Psoas muscle (tissue), 7 donors: ENCODE measurements at regions not wholly inside any gene's neighbourhood (a gene's known extent, or its start where the extent isn't known, plus 50 kb on each side); places are given as distances from the start of the nearest gene placed in this dataset.
"Not testable (repeated sequence)": the region's sequence is repeated elsewhere in the genome, so short reads cannot be mapped to it uniquely, and the experiment has no call there.

ENCODE experiments used
- ATAC-seq, 4 donors: fragments of 200-7000 bp; cut with Tn5 transposase; one replicate each; pipeline ENCODE4 v1.9.1; 2020; ENCODE audit warnings: moderate library complexity in 3 of 4, mild to moderate bottlenecking in 2 of 4
- DNase-seq, 2 donors: peaks; one replicate each; pipeline ENCODE4 v3.0.0-alpha.2; 2020
- H3K27ac ChIP-seq: fragments of 200-600 bp; one replicate; pipeline ENCODE4 v1.8.0; 2022
- H3K27me3 ChIP-seq, 3 donors: fragments of 200-600 bp in 1 of 3; one replicate each; pipeline versions ENCODE4 v1.6.1 to v1.8.0; 2013 to 2022; ENCODE audit warnings: low read length in 2 of 3, mild to moderate bottlenecking in 2 of 3, moderate library complexity in 1 of 3; ENCODE audit not compliant: insufficient read depth in 3 of 3
- H3K36me3 ChIP-seq, 2 donors: fragments of 200-600 bp in 1 of 2; one replicate each; pipeline versions ENCODE4 v1.6.1 to v1.8.0; 2013 to 2022; ENCODE audit warnings: low read depth in 1 of 2, mild to moderate bottlenecking in 1 of 2, moderate library complexity in 1 of 2; ENCODE audit not compliant: insufficient read depth in 1 of 2
- H3K4me1 ChIP-seq: fragments of 200-600 bp; one replicate; pipeline ENCODE4 v1.8.0; 2022
- H3K4me3 ChIP-seq: fragments of 200-600 bp; one replicate; pipeline ENCODE4 v1.8.0; 2022; ENCODE audit warnings: mild to moderate bottlenecking
- H3K9me3 ChIP-seq: fragments of 200-600 bp; one replicate; pipeline ENCODE4 v1.8.0; 2022
- CTCF ChIP-seq: fragments of 200-600 bp; IDR thresholded peaks from one replicate; pipeline ENCODE4 v1.8.0; 2022; ENCODE audit warnings: antibody characterized with exemption
- WGBS, 3 donors: extraction: QIAGEN DNeasy Blood & Tissue Kit; methylation state at CpG; one replicate each; pipeline versions ENCODE4 v1.1.6 to v1.1.7; 2013; 5-methylcytosine and 5-hydroxymethylcytosine counted together
- intact Hi-C, 2 donors: fragments of 100-400 bp; cut with DNase I; formaldehyde crosslinking; loops; one replicate each; pipeline versions ENCODE4 v1.11.0 to v1.14.2; 2022
- donor health status: healthy with polysubstance abuse.
- donor health status: DM: no; HTN: no; CAD: no; lungs with moderate emphysema.
- donor health status: Bipolar disorder and iron deficiency.
- donor health status: healthy.
- donor health status: DM: yes; HTN: yes; CAD: no.
- donor health status: DM: no; HTN: no; CAD: no.
- donor health status: DM: yes; HTN: yes; CAD: no.

- no peak overlapping the region for H3K4me3 ChIP-seq
- peak; percentile 88 for TF ChIP-seq CTCF
- peak; percentile 73 to 84 (median 82) for ATAC-seq
- no peak overlapping the region for H3K27ac ChIP-seq
- H3K36me3 ChIP-seq, result no peaks in the 10 kb centered on the region
- no peaks in the 10 kb centered on the region for H3K27me3 ChIP-seq
- WGBS, 3 donors, result 40 to 45% (median 42%) methylated on average over 10 of the region's 10 CpGs
- peak; percentile 52 to 59 for DNase-seq
- H3K4me1 ChIP-seq, result no peaks in the 10 kb centered on the region
- H3K9me3 ChIP-seq, result no peaks in the 10 kb centered on the region
- intact Hi-C loops, result loop anchor here (5.0 to 10.0 kb wide), 3 partner anchors 160 to 243 kb away; partner anchors contain the start of gene NEDD4L (in 1 of the 2)
Observed at GRCh38 chr18:57881818-57882413, 78.8 kb upstream of the ATP8B1 start.

DNA sequence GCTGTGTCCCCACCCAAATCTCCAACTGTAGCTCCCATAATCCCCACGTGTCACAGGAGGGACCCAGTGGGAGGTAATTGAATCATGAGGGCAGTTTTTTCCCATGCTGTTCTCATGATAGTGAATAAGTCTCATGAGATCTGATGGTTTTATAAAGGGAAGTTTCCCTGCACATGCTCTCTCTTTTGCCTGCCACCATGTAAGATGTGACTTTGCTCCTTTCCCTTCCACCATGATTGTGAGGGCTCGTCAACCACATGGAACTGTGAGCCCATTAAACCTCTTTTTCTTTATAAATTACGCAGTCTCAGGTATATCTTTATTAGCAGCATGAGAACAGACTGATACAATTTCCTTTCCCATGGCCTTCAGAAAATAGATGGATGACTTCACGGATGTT lies 76.8 kb upstream of the ATP8B1 start:
- intact Hi-C loops, result loop anchor here (5.0 to 10.0 kb wide), 3 partner anchors 162 to 245 kb away; partner anchors contain the start of gene NEDD4L (in 1 of the 2)
- not testable (repeated sequence) for H3K27me3 ChIP-seq, H3K36me3 ChIP-seq, H3K4me3 ChIP-seq, ATAC-seq, H3K9me3 ChIP-seq, H3K27ac ChIP-seq, DNase-seq, H3K4me1 ChIP-seq
- WGBS, 3 donors, result 93 to 96% (median 94%) methylated on average over 4 of the region's 4 CpGs

DNA sequence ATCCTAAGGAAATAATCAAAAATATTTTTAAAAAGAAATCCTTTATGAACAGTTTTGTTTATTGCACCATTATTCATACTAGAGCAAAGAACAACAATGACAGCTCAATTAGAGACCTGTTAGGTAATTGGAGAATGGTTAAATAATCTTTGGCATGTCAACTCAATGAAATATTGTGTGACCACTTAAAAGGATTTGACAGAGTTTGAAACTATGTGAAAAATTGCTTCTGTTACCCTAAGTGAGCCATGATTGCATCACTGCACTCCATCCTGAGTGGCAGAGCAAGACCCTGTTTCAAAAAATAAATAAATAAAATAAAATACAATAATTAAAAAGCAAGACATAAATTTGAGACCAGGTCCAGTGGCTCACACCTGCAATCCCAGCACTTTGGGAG lies 66.1 kb upstream of the ATP8B1 start:
- H3K27me3 ChIP-seq, result no peaks in the 10 kb centered on the region
- no peak overlapping the region for H3K27ac ChIP-seq
- DNase-seq (no peak), ATAC-seq (no peak)
- no peaks in the 10 kb centered on the region for H3K36me3 ChIP-seq
- no peaks in the 10 kb centered on the region for H3K4me1 ChIP-seq
- H3K4me3 ChIP-seq, result no peak overlapping the region
- intact Hi-C loops, result no loop called here
- H3K9me3 ChIP-seq, result peaks cover 20% of the 10 kb centered on the region
- TF ChIP-seq CTCF, result no peak

DNA sequence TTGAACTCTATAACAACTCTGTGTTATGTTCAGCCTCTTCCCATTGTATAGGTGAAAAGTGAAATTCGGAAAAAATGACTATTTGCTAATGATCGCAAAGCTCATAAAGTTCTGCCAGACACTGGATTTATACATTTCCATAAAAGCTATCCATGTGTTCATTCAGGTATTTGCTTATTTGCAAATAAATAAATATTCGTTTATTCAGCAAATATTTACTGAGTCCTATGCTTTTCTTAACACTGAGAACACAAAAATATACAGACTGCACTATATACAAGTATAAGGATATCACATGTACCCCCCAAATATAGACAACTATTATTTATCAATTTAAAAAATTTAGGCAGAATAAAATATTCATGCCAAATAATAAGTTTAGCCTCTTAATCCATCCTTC lies 63.2 kb upstream of the ATP8B1 start:
- no peak overlapping the region for H3K27ac ChIP-seq
- no peak for TF ChIP-seq CTCF
- WGBS, 3 donors, result 80 to 82% (median 81%) methylated on average over 3 of the region's 3 CpGs
- no peaks in the 10 kb centered on the region for H3K9me3 ChIP-seq
- intact Hi-C loops, result no loop called here
- no peaks in the 10 kb centered on the region for H3K36me3 ChIP-seq
- no peaks in the 10 kb centered on the region for H3K4me1 ChIP-seq
- DNase-seq, result no peak
- no peaks in the 10 kb centered on the region for H3K27me3 ChIP-seq
- no peak for ATAC-seq
- H3K4me3 ChIP-seq, result no peak overlapping the region

DNA sequence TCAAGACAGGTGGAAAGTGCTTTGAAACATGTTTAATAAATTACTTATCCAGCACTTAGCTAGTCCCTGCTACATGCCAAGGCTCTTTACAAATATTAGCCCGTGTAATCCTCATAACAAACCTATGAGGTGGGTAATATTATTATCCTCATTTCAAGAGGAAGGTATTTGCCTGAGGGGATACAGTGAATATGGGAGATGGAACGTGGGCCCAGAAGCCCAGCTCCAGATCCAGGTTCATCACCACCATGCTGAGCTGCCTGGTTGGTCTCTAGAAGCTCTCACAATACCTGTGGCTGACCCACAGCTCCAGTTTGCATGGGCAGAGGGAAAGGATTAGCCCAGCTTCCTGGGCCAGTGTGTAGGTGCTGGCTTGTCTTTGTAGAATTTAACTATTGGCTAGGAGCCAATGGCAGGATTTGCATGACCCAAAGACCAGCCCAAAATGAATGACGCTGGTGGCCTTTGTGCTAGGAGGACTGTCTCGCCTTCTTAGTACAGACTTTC lies 61.6 kb upstream of the ATP8B1 start:
- no peaks in the 10 kb centered on the region for H3K9me3 ChIP-seq
- 83 to 92% (median 84%) methylated on average over 4 of the region's 4 CpGs for WGBS, 3 donors
- TF ChIP-seq CTCF, result no peak
- H3K27me3 ChIP-seq, result no peaks in the 10 kb centered on the region
- DNase-seq (no peak), ATAC-seq (no peak)
- no peaks in the 10 kb centered on the region for H3K36me3 ChIP-seq
- H3K27ac ChIP-seq, result no peak overlapping the region
- H3K4me1 ChIP-seq, result no peaks in the 10 kb centered on the region
- intact Hi-C loops, result no loop called here
- no peak overlapping the region for H3K4me3 ChIP-seq
